ENCODE measurements at regions not wholly inside any gene's neighbourhood (a gene's known extent, or its start where the extent isn't known, plus 50 kb on each side); places are given as distances from the start of the nearest gene placed in this dataset.
"Not testable (repeated sequence)": the region's sequence is repeated elsewhere in the genome, so short reads cannot be mapped to it uniquely, and the experiment has no call there.

GRCh38 chr15:89004726-89005030, 83.6 kb upstream of the ABHD2 start:
- no peak for DNase-seq (ENCODE audit: low read depth in 1 of 2, low spot score in 1 of 2)
- no peaks in the 10 kb centered on the region for H3K27me3 ChIP-seq (ENCODE audit: insufficient read depth, poor library complexity, severe bottlenecking)
- H3K27ac ChIP-seq (replicated peaks): no peak overlapping the region
- H3K4me3 ChIP-seq (replicated peaks; ENCODE audit: insufficient read depth, low read length): no peak overlapping the region
- TF ChIP-seq SPI1 (IDR thresholded peaks at IDR 0.05; ENCODE audit: borderline replicate concordance, low read depth): no peak
- no peak for TF ChIP-seq CTCF (IDR thresholded peaks at IDR 0.05; ENCODE audit: insufficient read depth, low read length)
- no peak for TF ChIP-seq REST (IDR thresholded peaks at IDR 0.05; ENCODE audit: insufficient replicate concordance, low read depth)
- TF ChIP-seq GABPA (IDR thresholded peaks at IDR 0.05; ENCODE audit: low read depth): no peak
- TF ChIP-seq POLR2AphosphoS5 (IDR thresholded peaks at IDR 0.05; ENCODE audit: low read depth): no peak

GRCh38 chr15:89007527-89007926, 80.7 kb upstream of the ABHD2 start:
- not testable (repeated sequence) for DNase-seq (ENCODE audit: low read depth in 1 of 2, low spot score in 1 of 2); H3K27me3 ChIP-seq (ENCODE audit: insufficient read depth, poor library complexity, severe bottlenecking); H3K4me3 ChIP-seq (replicated peaks; ENCODE audit: insufficient read depth, low read length); H3K27ac ChIP-seq (replicated peaks)

GRCh38 chr15:89007989-89008388, 80.3 kb upstream of the ABHD2 start:
- TF ChIP-seq REST (IDR thresholded peaks at IDR 0.05; ENCODE audit: insufficient replicate concordance, low read depth): no peak
- TF ChIP-seq CTCF (IDR thresholded peaks at IDR 0.05; ENCODE audit: insufficient read depth, low read length): no peak
- TF ChIP-seq GABPA (IDR thresholded peaks at IDR 0.05; ENCODE audit: low read depth): no peak
- TF ChIP-seq POLR2AphosphoS5 (IDR thresholded peaks at IDR 0.05; ENCODE audit: low read depth): no peak
- no peak for TF ChIP-seq SPI1 (IDR thresholded peaks at IDR 0.05; ENCODE audit: borderline replicate concordance, low read depth)

GRCh38 chr15:89009080-89009479, 79.2 kb upstream of the ABHD2 start:
- Histone ChIP-seq H3K4me3 (replicated peaks; ENCODE audit: insufficient read depth, low read length) (no peak overlapping the region), H3K27ac (replicated peaks) (no peak overlapping the region), H3K27me3 (ENCODE audit: insufficient read depth, poor library complexity, severe bottlenecking) (no peaks in the 10 kb centered on the region)
- DNase-seq (ENCODE audit: low read depth in 1 of 2, low spot score in 1 of 2): no peak
- TF ChIP-seq CTCF (IDR thresholded peaks at IDR 0.05; ENCODE audit: insufficient read depth, low read length): no peak
- TF ChIP-seq REST (IDR thresholded peaks at IDR 0.05; ENCODE audit: insufficient replicate concordance, low read depth): no peak
- TF ChIP-seq POLR2AphosphoS5 (IDR thresholded peaks at IDR 0.05; ENCODE audit: low read depth): no peak
- no peak for TF ChIP-seq SPI1 (IDR thresholded peaks at IDR 0.05; ENCODE audit: borderline replicate concordance, low read depth)
- no peak for TF ChIP-seq GABPA (IDR thresholded peaks at IDR 0.05; ENCODE audit: low read depth)

More at GRCh38 chr15:89007989-89008388, 80.3 kb upstream of the ABHD2 start:
- Histone ChIP-seq H3K27me3 (ENCODE audit: insufficient read depth, poor library complexity, severe bottlenecking) (no peaks in the 10 kb centered on the region), H3K4me3 (replicated peaks; ENCODE audit: insufficient read depth, low read length) (no peak overlapping the region), H3K27ac (replicated peaks) (no peak overlapping the region)
- DNase-seq (ENCODE audit: low read depth in 1 of 2, low spot score in 1 of 2): no peak

All from HL-60 (cell line).